GM19467 (cell line): ENCODE measurements at regions not wholly inside any gene's neighbourhood (a gene's known extent, or its start where the extent isn't known, plus 50 kb on each side); places are given as distances from the start of the nearest gene placed in this dataset.
"Not testable (repeated sequence)": the region's sequence is repeated elsewhere in the genome, so short reads cannot be mapped to it uniquely, and the experiment has no call there.

Experiments
- ATAC-seq: cut with Tn5 transposase; IDR thresholded peaks from one replicate; pipeline ENCODE4 v1.9.1; 2021; ENCODE audit warnings: mild to moderate bottlenecking, moderate library complexity; ENCODE audit not compliant: unreplicated experiment

- not testable (repeated sequence) for ATAC-seq
Observed at GRCh38 chr20:48037798-48038197, 252.5 kb upstream of the SULF2 start.

GRCh38 chr20:48035961-48036731, 250.9 kb upstream of the SULF2 start:
- no peak for ATAC-seq

- ATAC-seq, result no peak
Observed at GRCh38 chr20:48034751-48035150, 249.5 kb upstream of the SULF2 start.

- not testable (repeated sequence) for ATAC-seq
Observed at GRCh38 chr20:48033005-48033404, 247.7 kb upstream of the SULF2 start.

GRCh38 chr20:48031122-48031521, 245.8 kb upstream of the SULF2 start:
- no peak for ATAC-seq

- ATAC-seq, result no peak
Observed at GRCh38 chr20:48026981-48027592, 241.8 kb upstream of the SULF2 start.

GRCh38 chr20:48025661-48026060, 240.4 kb upstream of the SULF2 start:
- no peak for ATAC-seq

- ATAC-seq, result no peak
Observed at GRCh38 chr20:48025051-48025515, 239.8 kb upstream of the SULF2 start.

GRCh38 chr20:48024539-48024938, 239.3 kb upstream of the SULF2 start:
- ATAC-seq, result no peak

- not testable (repeated sequence) for ATAC-seq
Observed at GRCh38 chr20:48020696-48021095, 235.4 kb upstream of the SULF2 start.

- no peak for ATAC-seq
Observed at GRCh38 chr20:48019940-48020339, 234.7 kb upstream of the SULF2 start.

- no peak for ATAC-seq
Observed at GRCh38 chr20:48019496-48019895, 234.2 kb upstream of the SULF2 start.

GRCh38 chr20:48018851-48019250, 233.6 kb upstream of the SULF2 start:
- ATAC-seq, result not testable (repeated sequence)

- no peak for ATAC-seq
Observed at GRCh38 chr20:48017992-48018391, 232.7 kb upstream of the SULF2 start.

- no peak for ATAC-seq
Observed at GRCh38 chr20:48017509-48017908, 232.2 kb upstream of the SULF2 start.

GRCh38 chr20:48015943-48016723, 230.9 kb upstream of the SULF2 start:
- no peak for ATAC-seq

GRCh38 chr20:48015141-48015910, 230.0 kb upstream of the SULF2 start:
- ATAC-seq, result no peak

GRCh38 chr20:48012401-48012974, 227.2 kb upstream of the SULF2 start:
- ATAC-seq, result no peak

- no peak for ATAC-seq
Observed at GRCh38 chr20:48011025-48011424, 225.7 kb upstream of the SULF2 start.

- no peak for ATAC-seq
Observed at GRCh38 chr20:48010623-48011022, 225.3 kb upstream of the SULF2 start.
